ENCODE measurements at regions not wholly inside any gene's neighbourhood (a gene's known extent, or its start where the extent isn't known, plus 50 kb on each side); places are given as distances from the start of the nearest gene placed in this dataset.

DNA sequence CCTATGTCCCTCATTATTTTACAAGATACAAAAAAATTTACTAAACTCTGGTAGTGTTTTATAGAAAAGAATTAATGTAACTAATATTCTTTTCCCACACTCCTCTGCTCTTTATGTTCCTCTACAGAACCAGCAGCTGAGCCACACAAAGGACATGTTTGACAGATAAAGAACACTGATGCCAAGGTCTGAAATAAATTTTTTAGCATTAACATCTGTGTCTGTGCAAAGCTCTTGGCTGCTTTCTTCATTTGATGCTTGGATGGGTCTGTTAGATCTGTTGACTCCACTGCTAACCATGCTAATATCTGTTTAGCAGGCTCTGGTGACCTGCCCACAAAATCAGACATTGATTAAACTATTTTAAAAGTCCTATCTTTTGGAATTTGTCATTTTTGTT is 2363.8 kb downstream of the PCDH9 start:
- no peak overlapping the region for H3K4me3 ChIP-seq (ENCODE audit: low read depth, low read length)
- no peak for TF ChIP-seq CTCF (IDR thresholded peaks at IDR 0.05; ENCODE audit: borderline replicate concordance, insufficient read depth, low read depth, low read length)

DNA sequence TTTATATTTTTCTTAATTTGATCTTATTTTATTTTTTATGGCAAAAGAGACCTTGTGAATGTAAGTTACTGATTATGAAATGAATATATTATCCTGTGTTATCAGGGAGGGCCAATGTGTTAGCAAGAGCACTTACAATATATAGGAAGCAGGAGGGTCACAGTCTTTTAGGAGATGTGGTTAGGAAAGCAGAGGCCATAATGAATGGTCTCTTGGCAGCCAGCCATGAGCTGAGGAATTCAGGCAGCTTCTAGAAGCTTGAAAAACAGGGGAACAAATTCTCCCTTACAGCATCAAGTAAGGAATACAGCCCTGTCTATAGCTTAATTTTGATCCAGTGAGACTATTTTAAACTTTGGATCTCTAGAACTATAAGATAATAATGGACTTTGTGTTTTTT is 2374.6 kb downstream of the PCDH9 start:
- H3K4me3 ChIP-seq (ENCODE audit: low read depth, low read length), result no peak overlapping the region
- TF ChIP-seq CTCF (IDR thresholded peaks at IDR 0.05; ENCODE audit: borderline replicate concordance, insufficient read depth, low read depth, low read length), result no peak

DNA sequence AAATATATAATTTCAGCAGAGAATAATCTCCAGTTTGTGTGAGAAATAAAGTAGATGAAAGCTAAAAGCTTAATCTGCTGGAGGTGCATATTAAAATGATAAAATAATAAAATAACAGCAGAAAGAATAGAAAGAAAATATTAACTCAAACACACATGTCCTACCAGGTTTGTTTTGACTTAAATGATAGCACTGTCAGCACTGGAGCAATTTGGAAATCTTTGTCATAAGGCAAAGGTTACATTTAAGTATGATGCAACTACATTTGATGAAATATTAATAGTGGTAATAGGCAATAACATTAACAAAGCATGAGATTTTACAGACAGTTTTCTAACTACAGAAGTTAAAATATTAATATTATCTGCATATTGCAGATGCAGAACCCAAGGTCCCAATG is 2380.1 kb downstream of the PCDH9 start:
- H3K4me3 ChIP-seq (ENCODE audit: low read depth, low read length), result no peak overlapping the region
- TF ChIP-seq CTCF (IDR thresholded peaks at IDR 0.05; ENCODE audit: borderline replicate concordance, insufficient read depth, low read depth, low read length), result no peak

DNA sequence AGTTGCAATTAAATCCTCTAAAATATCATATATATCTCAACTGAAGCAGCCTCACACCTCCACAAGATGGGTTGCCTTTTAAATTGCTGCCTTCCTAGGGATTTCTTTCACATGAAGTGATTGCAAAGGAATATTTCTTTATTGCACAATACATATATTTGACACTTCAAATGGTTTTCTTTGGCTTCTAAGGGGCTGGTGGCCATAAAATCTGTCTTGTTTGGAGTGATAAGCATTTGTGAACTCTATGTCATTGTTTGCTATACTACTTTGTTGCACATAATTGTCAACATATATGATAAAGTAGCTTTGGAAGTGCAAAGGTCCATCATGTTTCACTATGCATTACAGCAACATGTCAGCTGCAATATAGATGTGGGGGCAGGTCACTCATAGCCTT is 2380.9 kb downstream of the PCDH9 start:
- no peak for TF ChIP-seq CTCF (IDR thresholded peaks at IDR 0.05; ENCODE audit: borderline replicate concordance, insufficient read depth, low read depth, low read length)
- H3K4me3 ChIP-seq (ENCODE audit: low read depth, low read length), result no peak overlapping the region

DNA sequence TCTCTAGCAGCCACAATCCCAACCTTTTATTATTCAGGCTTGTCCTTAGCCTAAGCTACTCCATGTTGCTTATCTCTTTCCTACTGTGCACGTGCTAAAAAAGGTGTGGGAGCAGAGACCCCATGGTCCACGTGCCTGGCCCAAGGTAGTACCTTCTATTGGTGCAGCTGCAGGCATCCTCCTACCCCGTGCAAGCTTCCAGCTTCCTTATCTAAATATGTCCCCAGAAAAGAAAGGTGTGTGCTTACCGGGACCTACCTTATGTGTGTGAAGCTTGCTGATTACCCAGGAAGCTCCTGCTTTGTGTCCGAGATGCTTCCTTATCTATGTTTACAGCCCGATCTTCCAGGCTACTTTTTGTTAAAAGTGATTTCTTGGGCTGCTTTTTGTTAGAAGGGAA is 2382.4 kb downstream of the PCDH9 start:
- H3K4me3 ChIP-seq (ENCODE audit: low read depth, low read length), result no peak overlapping the region
- no peak for TF ChIP-seq CTCF (IDR thresholded peaks at IDR 0.05; ENCODE audit: borderline replicate concordance, insufficient read depth, low read depth, low read length)

DNA sequence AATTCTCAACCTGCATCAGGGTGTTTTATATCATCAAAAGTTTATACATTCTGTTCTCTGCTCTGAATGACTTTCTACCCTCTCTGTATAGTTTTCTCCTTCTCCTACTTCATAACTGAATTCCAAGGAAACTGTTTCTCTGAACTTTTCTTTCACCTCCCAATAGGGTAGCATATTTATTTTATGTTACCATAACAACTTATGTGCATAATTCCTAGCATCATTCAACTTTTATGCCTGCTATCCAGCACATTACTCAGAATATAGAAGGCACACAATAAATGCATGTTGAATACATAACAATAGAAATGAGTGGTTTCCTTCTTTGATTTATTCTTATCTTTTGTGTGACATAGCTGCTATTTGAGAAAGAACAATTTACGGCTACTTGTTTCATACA is 2385.0 kb downstream of the PCDH9 start:
- TF ChIP-seq CTCF (IDR thresholded peaks at IDR 0.05; ENCODE audit: borderline replicate concordance, insufficient read depth, low read depth, low read length), result no peak
- no peak overlapping the region for H3K4me3 ChIP-seq (ENCODE audit: low read depth, low read length)

GRCh38 chr13:64819081-64819480 is 2411.1 kb downstream of the PCDH9 start:
- no peak overlapping the region for H3K4me3 ChIP-seq (ENCODE audit: low read depth, low read length)
- no peak for TF ChIP-seq CTCF (IDR thresholded peaks at IDR 0.05; ENCODE audit: borderline replicate concordance, insufficient read depth, low read depth, low read length)
